OCI-LY1 (cell line): ENCODE measurements at regions not wholly inside any gene's neighbourhood (a gene's known extent, or its start where the extent isn't known, plus 50 kb on each side); places are given as distances from the start of the nearest gene placed in this dataset.

Experiments
- H2AFZ ChIP-seq: fragments of 200-600 bp; sonication (generic), shearing (Covaris generic); 2 replicates; pipeline ENCODE4 v1.6.0; 2014; ENCODE audit warnings: antibody characterized with exemption, mild to moderate bottlenecking, low read length
- H3F3A ChIP-seq: fragments of 200-600 bp; sonication (generic), shearing (Covaris generic); 2 replicates; pipeline ENCODE4 v1.6.0; 2014; ENCODE audit warnings: mild to moderate bottlenecking, antibody characterized with exemption, low read length, moderate library complexity; ENCODE audit not compliant: insufficient read depth
- H3K27ac ChIP-seq: fragments of 200-600 bp; sonication (generic); 2 replicates; pipeline ENCODE4 v1.5.1; 2014; ENCODE audit warnings: low read length, mixed run types, mild to moderate bottlenecking, low read depth; ENCODE audit not compliant: poor library complexity, severe bottlenecking
- H3K27me3 ChIP-seq: fragments of 200-600 bp; sonication (generic); 2 replicates; pipeline ENCODE4 v1.6.0; 2014; ENCODE audit warnings: antibody characterized with exemption, mild to moderate bottlenecking, low read length, moderate library complexity; ENCODE audit not compliant: insufficient read depth
- H3K36me3 ChIP-seq: fragments of 200-600 bp; sonication (generic); 2 replicates; pipeline ENCODE4 v1.6.1; 2014; ENCODE audit warnings: mild to moderate bottlenecking, antibody characterized with exemption, low read length, moderate library complexity, mixed read lengths; ENCODE audit not compliant: insufficient read depth
- H3K4me1 ChIP-seq: fragments of 200-600 bp; sonication (generic); 2 replicates; pipeline ENCODE4 v1.5.1; 2014; ENCODE audit warnings: mild to moderate bottlenecking, low read length, moderate library complexity; ENCODE audit not compliant: insufficient read depth, severe bottlenecking
- H3K4me2 ChIP-seq: fragments of 200-600 bp; sonication (generic), shearing (Covaris generic); 2 replicates; pipeline ENCODE4 v1.6.1; 2014; ENCODE audit warnings: low read length
- H3K4me3 ChIP-seq: fragments of 200-600 bp; sonication (generic); 2 replicates; pipeline ENCODE4 v1.5.1; 2014; ENCODE audit warnings: low read length, low read depth, mild to moderate bottlenecking, mixed read lengths; ENCODE audit not compliant: poor library complexity, severe bottlenecking
- H3K79me2 ChIP-seq: fragments of 200-600 bp; shearing (Covaris generic); 2 replicates; pipeline ENCODE4 v1.6.1; 2016; ENCODE audit warnings: mixed run types, low read length, mixed read lengths; ENCODE audit not compliant: insufficient read depth
- H3K9ac ChIP-seq: fragments of 200-600 bp; sonication (generic), shearing (Covaris generic); 2 replicates; pipeline ENCODE4 v1.6.1; 2014; ENCODE audit warnings: mild to moderate bottlenecking, low read length, mixed read lengths
- H3K9me2 ChIP-seq: fragments of 200-600 bp; sonication (generic), shearing (Covaris generic); 2 replicates; pipeline ENCODE4 v1.6.1; 2014; ENCODE audit warnings: low read depth, mild to moderate bottlenecking, low read length, mixed read lengths
- H3K9me3 ChIP-seq: fragments of 200-600 bp; shearing (Covaris generic); 2 replicates; pipeline ENCODE4 v1.6.1; 2014; ENCODE audit warnings: low read length, mixed read lengths
- H4K20me1 ChIP-seq: fragments of 200-600 bp; sonication (generic), shearing (Covaris generic); 2 replicates; pipeline ENCODE4 v1.6.0; 2016; ENCODE audit warnings: mild to moderate bottlenecking, low read length; ENCODE audit not compliant: insufficient read depth
- CTCF ChIP-seq: fragments of 200-600 bp; sonication (generic), shearing (Covaris generic); IDR thresholded peaks from 2 replicates; pipeline ENCODE4 v1.5.1; 2017; ENCODE audit warnings: mild to moderate bottlenecking, antibody characterized with exemption, low read length, moderate library complexity, mixed read lengths
- EZH2 ChIP-seq: fragments of 200-600 bp; sonication (generic), shearing (Covaris generic); IDR thresholded peaks from 2 replicates; pipeline ENCODE4 v1.8.0; 2017; ENCODE audit warnings: borderline replicate concordance, mixed run types, mild to moderate bottlenecking, antibody characterized with exemption, low read length, moderate library complexity, mixed read lengths

- Histone ChIP-seq H4K20me1 (no peaks in the 10 kb centered on the region), H2AFZ (no peak overlapping the region), H3K4me1 (peaks cover 8% of the 10 kb centered on the region), H3K4me2 (no peak overlapping the region), H3K27me3 (no peaks in the 10 kb centered on the region), H3K9me2 (no peaks in the 10 kb centered on the region), H3F3A (no peaks in the 10 kb centered on the region), H3K79me2 (no peaks in the 10 kb centered on the region), H3K9me3 (no peaks in the 10 kb centered on the region), H3K36me3 (no peaks in the 10 kb centered on the region; the same call in 1 of the 2 replicates), H3K4me3 (no peak overlapping the region), H3K27ac (no peak overlapping the region), H3K9ac (no peak overlapping the region)
- no peak for TF ChIP-seq EZH2
Measured at GRCh38 chr18:51248685-51249084, 51.2 kb upstream of the MEX3C start.

DNA sequence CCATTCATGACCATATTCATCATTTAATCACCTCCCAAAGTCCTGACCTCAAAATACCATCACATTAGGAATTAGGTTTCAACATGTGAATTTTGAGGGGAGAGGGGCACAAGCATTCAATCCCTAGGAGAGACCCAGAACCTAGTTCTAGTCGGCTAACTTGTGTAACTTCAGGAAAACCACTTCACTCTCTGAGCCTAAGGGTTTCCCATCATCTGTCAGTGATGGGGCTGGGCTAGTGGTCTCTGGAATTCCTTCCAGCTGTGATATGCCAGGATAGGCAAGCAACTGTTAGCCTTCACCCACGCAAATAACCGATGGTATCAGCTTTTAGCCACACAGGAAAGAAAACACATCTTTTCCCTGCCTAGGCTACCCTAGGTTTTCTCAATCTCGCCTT, 52.5 kb upstream of the MEX3C start:
- H2AFZ ChIP-seq = no peak overlapping the region
- no peaks in the 10 kb centered on the region for H3K9me3 ChIP-seq
- peaks cover 8% of the 10 kb centered on the region for H3K4me1 ChIP-seq
- H3F3A ChIP-seq = no peaks in the 10 kb centered on the region
- H3K4me3 ChIP-seq = no peak overlapping the region
- H3K9me2 ChIP-seq = no peaks in the 10 kb centered on the region
- H3K27ac ChIP-seq = no peak overlapping the region
- no peak overlapping the region for H3K9ac ChIP-seq
- H3K27me3 ChIP-seq = no peaks in the 10 kb centered on the region
- H3K36me3 ChIP-seq = no peaks in the 10 kb centered on the region; the same call in 1 of the 2 replicates
- H3K79me2 ChIP-seq = no peaks in the 10 kb centered on the region
- H3K4me2 ChIP-seq = no peak overlapping the region
- H4K20me1 ChIP-seq = no peaks in the 10 kb centered on the region
- TF ChIP-seq EZH2 = no peak
- no peak for TF ChIP-seq CTCF

DNA sequence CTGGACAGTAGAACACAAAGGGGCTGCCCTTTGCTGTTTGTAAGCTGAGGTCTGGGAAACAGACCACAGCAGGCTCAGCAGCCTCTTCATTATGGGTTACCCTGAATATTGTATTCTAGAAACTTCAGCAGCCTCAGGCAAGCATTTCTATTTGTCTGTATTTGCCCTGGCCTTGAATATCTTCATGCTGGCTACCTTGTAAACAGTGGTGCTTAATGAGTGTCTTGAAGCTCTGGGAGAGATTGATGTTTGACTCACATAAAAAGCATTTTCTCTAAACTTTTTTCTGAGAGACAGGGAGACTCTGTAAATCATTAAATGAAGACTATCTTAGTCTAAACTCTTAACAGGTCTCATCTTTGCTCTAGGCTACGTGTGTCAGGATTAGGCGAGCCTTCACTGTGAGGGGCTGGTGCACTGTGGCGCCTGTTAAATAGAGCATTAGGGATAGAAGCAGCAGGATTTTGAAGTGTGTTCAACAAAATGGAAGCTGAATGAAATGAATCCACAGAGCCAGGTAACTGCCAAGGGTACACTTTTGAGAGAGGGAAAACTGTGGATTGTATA, 53.1 kb upstream of the MEX3C start:
- no peak overlapping the region for H3K4me2 ChIP-seq
- no peaks in the 10 kb centered on the region for H3K27me3 ChIP-seq
- no peaks in the 10 kb centered on the region; the same call in 1 of the 2 replicates for H3K36me3 ChIP-seq
- H3K27ac ChIP-seq = no peak overlapping the region
- H4K20me1 ChIP-seq = no peaks in the 10 kb centered on the region
- H3K9ac ChIP-seq = no peak overlapping the region
- no peaks in the 10 kb centered on the region for H3F3A ChIP-seq
- H3K4me1 ChIP-seq = peaks cover 8% of the 10 kb centered on the region
- H3K9me3 ChIP-seq = no peaks in the 10 kb centered on the region
- no peak overlapping the region for H3K4me3 ChIP-seq
- H2AFZ ChIP-seq = no peak overlapping the region
- H3K79me2 ChIP-seq = no peaks in the 10 kb centered on the region
- TF ChIP-seq EZH2 (no peak), CTCF (no peak)
- no peaks in the 10 kb centered on the region for H3K9me2 ChIP-seq

- no peak overlapping the region for H2AFZ ChIP-seq
- H3F3A ChIP-seq = no peaks in the 10 kb centered on the region
- TF ChIP-seq EZH2 (no peak), CTCF (no peak)
- no peaks in the 10 kb centered on the region for H3K27me3 ChIP-seq
- peaks cover 8% of the 10 kb centered on the region for H3K4me1 ChIP-seq
- H3K27ac ChIP-seq = peak overlapping the region; percentile 28
- no peaks in the 10 kb centered on the region for H3K9me2 ChIP-seq
- no peaks in the 10 kb centered on the region for H3K79me2 ChIP-seq
- no peaks in the 10 kb centered on the region for H4K20me1 ChIP-seq
- H3K9ac ChIP-seq = no peak overlapping the region
- H3K4me3 ChIP-seq = no peak overlapping the region
- H3K4me2 ChIP-seq = no peak overlapping the region
- H3K36me3 ChIP-seq = no peaks in the 10 kb centered on the region; the same call in 1 of the 2 replicates
- no peaks in the 10 kb centered on the region for H3K9me3 ChIP-seq
Measured at GRCh38 chr18:51251625-51252024, 54.1 kb upstream of the MEX3C start.
